Stimulated activated CD4-positive, alpha-beta T cell treated with anti-CD3 and anti-CD28 coated beads, Interleukin-12 subunit alpha, Interleukin-12 subunit beta, amount 100 ng/mL, for 48 hours (primary cell): ENCODE measurements at regions not wholly inside any gene's neighbourhood (a gene's known extent, or its start where the extent isn't known, plus 50 kb on each side); places are given as distances from the start of the nearest gene placed in this dataset.

Experiments used
- DNase-seq, 3 donors: peaks; one replicate each; pipeline ENCODE4 v3.0.0-alpha.2; 2020; ENCODE audit warnings: low read depth in 2 of 3, low spot score in 1 of 3

DNA sequence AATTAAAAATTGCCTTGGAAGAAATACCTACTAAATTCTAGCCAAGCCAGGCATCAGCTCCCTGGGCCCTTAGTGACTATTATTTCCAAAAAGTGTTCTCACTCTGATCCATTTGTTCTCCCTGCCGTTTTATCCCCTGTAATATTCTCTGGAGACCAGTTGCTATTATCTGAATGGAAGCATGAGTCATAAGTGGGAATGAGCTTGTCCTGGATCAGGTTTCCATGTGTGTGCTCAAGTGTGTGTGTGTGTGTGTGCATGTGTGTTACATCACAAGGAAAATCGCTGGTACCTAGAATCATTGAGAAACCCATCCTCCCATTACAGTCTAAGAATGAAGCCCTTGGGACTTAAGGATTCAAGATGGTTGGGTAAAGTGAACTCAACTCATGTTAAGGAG, 130.3 kb upstream of the CXCR4 start:
- no peak for DNase-seq

DNA sequence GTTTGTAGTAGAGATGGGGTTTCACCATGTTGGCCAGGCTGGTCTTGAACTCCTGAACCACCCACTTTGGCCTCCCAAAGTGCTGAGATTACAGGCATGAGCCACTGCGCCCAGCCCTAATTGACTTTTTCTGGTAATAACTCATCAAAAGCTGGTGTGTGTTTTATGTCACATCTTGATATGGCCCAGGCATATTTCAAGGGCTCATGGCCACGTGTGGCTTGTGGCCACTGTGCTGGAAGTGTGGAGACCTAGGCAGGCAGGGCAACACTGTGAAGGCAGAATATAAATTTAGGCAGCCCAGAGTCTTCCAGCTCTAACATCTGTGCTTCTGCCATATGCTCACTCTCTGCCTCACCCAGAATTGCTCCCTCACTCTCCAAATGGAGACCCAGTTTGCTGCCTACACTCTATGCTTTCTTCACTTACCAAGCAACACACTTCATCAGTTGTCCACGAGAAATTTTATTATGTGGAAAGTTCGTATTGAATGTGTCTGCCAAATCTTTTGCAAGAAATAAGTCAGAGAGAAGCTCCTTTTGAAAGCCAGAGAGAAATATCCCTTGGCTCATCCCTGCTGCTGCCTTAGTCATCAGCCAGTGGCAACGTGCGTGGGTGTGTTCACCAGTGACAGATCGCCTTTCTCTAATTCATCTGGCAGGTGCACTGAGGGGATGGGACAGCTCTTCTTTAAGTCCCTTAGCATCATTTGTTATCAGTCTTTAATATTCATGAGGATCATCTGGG, 129.4 kb upstream of the CXCR4 start:
- peak; percentile 32 to 48 (median 33) for DNase-seq

DNA sequence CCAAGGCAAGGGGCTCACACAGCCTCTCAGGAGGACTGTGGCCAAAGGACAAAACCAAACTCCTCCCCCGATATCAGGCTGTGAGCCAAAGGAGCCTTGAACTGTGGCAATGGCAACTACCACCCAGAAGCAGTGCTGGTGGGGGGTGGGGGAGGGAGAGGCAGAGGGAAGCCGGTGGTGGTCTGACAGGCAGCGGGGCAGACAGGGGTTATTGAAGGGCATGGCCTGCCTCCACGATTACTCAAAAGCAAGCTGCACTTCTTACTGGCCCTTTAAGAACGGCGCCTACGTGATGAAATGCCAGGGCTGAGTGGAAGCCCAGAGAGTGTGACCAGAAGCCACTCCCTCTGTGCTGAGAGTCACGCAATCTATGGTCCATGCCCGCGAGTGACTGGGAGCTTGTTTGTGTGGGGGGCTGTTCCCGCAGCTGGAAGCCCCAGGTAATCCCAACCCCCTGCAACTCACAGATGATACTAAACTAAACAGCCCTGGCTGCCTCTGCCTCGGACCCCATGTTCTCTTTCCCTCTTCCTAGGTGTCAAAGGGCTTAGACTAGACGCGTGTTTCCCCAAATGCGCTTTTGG, 128.2 kb upstream of the CXCR4 start:
- DNase-seq, result no peak

DNA sequence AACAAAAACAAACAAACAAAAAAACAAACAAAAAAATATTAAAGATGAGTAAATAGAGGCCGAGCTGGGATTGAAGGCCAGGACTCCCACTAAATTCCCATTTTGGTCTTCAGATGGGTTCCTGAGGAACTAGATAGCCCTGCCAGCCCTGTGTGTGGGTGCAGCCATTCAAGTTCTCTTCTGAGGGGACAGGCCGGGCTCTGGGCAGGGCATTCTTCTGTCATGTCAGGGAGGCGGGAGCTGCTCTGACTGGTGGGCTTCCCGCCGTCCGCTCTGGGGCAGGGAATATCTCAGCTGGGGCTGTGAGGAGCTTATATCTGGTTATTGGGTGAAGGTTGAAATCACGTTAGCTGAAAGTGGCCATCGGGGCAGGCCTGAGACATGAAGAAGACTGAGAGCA, 127.3 kb upstream of the CXCR4 start:
- no peak for DNase-seq

DNA sequence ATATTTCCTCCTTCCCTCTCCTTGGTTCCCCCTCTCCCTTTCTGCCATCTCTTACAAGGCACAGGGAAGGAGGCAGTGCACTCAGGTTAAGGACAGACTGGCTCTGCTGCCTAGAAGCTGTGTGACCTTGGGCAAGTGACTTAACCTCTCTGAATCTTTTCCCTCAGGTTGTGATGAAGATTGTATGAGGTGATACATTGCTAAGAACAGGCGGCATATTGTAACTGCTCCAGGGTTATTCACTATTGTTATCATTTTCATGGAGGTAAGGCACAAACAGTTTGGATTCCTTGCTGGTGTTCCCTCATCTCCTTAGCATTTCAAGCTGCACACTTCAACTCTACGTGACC, 126.6 kb upstream of the CXCR4 start:
- no peak for DNase-seq

DNA sequence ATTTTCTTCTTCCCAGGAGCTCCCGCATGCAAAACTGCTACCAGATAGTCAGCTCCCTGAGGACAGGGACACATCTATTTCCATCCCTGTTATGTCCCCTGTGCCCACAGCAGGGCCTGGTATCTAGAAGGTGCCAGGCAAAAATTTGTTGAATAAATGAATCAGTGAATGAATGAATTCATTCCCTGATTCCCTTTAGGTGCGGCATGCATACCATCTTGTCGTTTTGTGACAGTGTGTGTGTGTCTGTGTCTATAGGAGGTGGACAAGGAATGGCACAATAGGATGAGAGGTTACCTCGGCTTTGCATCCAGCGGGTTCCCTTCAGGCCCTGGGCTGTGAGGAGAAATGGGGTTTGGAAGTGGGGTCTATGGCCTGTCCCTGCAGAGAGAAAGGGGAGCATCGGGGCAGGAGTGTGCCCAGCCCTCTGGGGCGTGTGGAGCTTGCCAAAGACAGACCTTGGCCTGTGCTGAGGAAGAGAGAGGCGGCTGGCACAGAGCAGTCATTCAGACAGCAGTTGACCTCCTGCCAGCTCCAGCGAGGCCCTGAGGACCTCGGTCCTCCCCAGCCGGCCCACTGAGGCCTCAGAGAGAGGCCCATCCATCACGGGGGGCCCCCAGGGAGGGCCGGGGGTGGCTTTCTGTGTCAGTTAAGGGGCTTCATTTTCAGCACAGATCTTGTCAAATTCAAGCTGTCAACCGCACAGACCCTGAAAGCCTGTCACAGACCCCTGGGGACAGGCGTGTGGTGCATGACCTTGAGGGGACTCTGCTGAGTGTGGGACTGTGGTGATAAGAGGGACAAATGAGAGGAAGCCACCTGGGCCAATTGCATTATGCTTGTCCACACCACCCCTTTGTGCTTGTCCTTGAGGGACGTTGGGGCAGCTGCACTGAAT, 125.9 kb upstream of the CXCR4 start:
- no peak for DNase-seq

DNA sequence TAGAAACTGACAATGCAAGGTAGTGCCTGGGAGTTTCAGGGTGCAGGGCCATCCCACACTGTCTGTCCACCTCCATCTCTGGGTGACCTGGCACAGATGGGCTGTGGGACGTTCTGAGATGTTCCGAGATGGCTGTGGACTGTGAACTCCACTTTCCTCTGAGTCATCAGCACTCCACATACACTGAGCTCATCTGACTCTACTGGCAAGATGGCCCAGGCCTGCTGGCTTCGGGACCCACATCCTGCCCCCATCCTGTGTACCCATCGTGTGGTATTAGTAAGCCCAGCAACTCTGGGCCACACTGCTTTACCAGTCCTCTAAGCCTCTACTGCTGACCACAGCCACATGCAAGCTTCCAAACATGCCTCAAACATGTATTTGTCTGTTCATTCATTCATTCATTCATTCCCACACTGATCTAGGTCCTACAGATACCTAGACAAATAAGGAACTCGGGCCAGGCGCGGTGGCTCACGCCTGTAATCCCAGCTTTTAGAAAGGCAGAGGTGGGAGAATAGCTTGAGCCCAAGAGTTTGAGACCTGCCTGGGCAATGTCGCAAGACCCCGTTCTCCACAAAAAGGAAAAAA, 124.8 kb upstream of the CXCR4 start:
- DNase-seq, result peak in 2 of 3 donors; percentile 26 to 27

DNA sequence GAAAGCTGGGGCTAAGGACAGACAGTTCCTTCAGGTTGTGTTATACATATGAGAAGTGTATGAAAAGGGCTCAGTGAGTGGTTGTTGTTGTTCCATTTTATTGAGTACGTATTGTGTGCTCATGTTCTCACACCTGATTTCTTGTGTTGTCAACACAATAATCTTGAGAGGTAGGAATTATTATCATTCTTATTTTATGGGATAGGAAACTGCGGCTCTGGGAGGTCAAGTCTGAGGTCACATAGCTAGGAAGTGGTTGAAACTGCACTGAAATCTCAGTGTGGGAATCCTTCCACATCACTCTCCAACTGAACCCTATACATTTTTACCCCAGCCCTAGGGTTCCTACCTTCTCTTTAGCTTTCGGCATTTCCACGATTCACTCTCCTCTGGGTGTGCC, 124.2 kb upstream of the CXCR4 start:
- no peak for DNase-seq

DNA sequence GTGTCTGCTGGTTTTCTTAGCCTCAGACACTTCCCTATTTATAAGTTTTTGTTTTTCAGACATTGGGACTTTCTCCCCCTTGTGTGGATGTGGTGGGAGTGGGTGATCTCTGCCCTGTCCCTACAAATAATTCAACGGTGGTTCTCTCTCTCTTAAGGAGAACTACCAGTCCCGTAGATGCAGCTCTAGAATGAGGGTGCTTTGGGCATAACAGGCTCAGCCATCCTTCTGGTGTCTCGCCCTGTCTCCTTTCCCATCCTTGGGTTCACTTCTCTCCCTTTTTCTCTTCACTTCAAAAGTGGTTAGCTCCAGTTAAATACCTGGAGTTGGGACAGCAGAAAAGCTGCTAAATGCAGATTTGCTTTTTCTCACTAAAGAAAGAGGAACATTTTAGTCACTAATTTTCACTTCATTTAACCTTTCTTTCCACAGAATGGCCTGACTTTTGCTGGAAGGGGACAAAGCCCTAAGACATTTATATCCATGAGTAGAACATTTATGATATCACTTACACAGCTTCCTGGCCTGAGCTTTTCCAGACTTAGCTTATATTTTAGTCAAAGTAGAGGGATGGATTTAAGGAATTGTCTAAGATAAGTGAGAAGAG, 121.2 kb upstream of the CXCR4 start:
- DNase-seq, result no peak

DNA sequence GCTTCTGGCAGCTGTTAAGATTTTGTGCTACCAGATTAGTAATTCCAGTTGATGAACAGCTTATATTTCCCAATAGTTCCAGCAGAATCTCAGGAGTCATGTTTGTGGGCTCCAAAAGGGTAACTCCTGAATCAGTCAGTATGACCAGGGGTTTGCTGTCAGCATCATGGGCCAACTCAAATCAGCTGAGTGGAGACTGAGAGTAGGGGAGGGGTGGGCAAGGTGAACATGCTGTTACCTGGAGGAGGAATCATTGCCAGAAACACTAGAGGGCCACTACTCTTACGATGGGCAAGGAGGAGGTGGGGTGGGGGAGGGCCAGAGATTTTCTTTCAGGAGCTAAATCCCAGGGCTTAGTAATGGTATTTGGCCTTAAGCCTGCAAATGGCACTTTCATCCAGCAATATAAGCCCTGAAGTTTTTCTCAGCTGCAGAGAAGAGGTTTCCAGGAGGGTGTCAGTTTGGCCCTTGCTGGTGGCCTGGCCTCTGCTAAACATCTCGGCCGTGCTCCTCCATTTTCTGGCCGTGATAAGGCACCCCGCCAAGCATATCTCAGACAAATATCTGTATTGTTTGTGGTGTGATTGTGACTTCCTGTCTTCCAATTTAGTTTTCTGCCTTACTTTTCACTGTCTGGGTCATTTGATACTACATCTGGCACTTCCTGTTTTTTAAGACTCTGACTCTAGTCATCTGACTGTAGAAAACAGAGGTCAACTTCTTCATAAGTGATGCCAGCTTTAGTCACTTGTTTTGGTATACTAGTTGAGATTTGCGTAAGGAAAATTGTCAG, 120.5 kb upstream of the CXCR4 start:
- DNase-seq, result peak in 1 of 3 donors; percentile 19

DNA sequence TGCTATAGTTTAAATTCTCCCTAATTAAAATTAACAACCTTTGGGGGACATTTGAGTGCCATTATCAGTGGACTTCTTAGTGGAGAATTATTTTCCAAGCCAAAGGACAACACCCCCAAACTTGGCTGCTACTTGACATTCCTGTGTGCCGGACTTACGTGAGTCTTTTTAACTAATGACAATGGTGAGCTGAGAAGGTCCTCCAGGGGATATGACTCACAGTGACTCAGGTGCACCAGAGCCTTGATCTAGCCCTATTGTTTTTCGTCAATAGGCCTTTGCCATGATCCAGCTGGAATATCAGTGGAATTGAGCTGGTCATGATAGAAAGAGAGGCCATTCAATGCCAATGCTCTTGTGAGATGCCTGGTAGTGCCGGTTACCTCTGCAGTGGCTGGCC, 118.1 kb upstream of the CXCR4 start:
- no peak for DNase-seq

DNA sequence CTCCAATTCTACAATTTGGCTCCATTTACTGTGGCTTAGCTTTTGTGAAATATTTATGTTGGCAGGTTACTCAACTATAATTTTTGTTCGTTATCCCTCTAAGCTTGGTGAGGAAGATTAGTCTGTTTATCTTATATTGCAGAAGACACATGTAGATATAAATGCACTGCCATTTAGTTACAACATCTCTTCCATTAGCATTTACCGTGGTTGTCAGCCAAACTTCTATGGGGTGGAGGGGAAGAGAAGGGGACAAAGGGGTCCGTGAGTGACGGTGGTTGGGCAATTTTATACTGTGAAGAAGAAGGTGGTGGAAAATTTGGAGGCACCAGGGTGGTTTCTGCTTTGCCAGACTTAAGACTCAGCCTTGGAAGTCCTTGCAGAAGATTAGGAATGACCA, 117.6 kb upstream of the CXCR4 start:
- DNase-seq, result no peak

DNA sequence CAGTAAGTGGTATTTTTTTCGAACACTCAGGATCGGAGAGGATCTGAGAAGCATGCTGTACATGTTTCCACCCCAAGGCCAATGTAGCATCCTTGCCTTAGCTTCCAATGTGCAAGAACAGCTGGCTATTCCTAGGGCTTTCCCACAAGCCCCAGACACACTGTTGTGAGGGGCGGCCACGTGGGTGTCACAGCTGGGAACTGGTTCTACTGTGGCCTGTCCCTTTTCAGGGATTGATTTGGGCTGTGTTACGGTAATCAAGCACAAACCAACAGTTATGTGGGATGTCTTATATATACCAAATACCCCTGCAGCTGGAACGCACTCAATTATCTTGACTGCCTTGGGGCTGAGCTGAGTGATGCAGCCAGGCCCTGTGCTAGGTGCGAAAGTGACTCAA, 116.3 kb upstream of the CXCR4 start:
- DNase-seq, result no peak

DNA sequence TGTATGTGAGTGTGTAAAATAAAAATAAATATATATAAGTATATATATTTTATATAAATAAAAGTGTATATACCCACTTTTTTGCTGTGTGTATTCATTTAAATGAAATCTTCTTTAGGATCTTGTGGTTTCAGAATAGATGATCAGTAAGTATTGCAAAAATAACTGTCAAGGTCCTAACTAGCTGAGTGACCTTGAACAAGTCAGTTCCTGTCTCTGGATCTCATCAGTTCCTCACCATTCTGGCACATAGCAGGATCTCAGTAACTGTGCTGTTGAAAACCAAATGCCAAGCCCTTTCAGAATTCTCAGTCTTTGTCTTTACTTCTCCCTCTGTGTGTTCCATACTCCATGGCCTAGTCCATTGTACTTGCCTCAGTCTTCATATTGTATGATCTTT, 115.3 kb upstream of the CXCR4 start:
- no peak for DNase-seq

DNA sequence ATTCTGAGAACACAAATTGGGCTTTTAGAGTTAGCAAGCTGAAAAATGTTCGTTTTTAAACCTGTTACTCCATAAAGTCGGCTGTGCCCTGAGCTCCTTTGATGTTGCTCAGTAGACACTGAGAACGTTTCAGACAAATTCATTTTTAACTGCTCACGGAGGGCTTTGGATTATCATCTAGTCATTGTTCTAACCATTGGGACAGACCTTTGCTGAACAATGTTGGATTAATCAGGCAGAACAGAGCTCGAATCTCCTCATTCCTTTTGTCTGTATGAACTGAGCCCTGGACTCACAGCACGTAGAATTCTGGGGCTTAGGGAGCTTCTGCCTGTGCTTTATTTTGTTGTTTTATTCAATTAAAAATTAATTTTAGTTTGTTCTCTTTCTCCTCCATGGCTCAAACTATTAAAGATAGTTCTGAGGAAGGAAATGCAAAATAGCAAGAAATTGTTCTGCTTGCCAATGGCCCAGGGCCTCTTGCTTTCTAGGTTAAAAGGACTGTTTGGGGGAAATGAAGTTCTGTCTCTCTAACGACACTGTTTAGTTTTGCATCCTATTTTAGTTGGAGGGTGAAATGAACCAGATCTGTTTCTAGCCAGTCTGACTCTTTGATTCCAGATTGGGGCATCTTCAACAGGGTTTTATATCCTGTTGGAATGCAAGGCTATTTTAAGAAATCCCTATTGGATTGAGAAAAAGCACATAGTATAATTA, 114.7 kb upstream of the CXCR4 start:
- no peak for DNase-seq

DNA sequence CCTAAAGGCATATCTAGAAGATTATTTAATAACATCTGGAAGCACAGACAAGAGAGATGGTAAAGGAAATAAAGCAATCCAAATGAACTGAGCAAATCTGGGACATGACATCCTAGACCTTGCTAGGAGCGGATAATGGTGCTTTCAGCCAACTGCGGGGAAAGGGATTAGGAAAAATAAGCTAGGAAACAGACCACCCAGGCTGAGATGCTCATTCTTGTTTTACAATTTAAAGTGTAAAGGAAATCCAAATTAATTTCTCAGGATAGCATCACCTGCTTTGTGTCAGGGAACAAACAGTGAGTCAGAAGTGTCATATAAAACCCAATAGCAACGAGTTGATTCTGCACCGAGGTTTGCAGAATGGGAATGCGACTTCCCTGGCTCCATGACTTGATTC, 112.5 kb upstream of the CXCR4 start:
- no peak for DNase-seq

DNA sequence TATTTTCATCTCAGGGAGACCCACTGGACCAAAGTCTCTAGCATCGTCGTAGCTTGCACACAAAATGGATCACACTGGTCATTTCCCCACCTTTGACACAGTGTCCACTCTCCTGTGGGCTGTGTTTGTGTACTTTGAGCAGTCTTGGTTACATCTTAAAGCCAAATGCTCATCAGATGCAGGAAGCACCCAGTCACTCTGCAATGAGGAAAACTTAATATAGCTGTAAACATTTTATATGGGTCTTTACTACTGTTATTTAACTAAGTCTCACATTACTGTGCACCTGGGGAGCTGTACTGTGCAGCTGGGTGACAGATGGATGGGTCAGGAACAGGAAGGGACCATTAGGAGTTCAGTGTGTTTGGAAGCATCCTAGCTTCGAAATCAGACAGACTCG, 109.0 kb upstream of the CXCR4 start:
- no peak for DNase-seq

DNA sequence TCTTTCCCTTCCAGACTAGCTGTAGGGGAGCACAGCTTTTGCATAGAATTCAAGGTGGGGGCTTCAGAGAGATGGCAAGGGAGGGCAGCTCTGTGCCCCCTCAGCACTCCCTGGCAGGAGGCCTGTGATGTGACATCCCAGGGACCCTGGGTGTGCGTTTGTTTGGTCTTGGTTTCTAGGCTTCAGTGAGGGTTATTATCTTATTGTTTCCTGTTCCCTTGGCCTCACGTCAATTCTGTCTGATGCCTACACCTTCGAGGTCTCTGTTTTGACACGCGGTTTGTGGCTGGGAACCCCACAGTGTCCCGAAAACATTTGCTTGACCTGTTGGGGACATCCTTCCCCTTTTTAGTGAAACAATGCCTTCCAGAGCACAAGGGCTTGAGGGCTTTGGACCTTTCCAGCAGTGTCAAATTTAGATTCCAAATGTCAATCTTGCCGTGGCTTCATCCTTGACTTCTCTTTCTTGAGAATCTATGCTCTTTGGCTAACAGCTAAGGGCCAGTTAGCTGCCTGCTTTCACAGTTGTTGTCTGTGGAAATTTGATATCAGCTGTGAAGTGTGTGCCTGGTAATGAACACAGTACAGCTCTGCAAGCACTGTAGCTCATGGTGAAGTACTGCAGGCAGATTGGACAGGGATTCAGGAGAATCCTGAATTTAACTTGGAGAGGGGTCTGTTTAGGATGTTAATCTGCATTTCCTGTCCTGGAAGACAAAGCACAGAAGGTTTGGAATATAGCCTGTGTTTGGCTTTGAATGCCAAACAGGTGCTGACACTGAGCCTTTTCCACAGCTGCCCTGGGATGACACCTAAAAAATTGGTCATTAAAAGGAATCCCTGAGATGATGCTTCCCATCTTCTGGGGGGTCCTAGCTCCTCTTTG, 108.2 kb upstream of the CXCR4 start:
- no peak for DNase-seq

DNA sequence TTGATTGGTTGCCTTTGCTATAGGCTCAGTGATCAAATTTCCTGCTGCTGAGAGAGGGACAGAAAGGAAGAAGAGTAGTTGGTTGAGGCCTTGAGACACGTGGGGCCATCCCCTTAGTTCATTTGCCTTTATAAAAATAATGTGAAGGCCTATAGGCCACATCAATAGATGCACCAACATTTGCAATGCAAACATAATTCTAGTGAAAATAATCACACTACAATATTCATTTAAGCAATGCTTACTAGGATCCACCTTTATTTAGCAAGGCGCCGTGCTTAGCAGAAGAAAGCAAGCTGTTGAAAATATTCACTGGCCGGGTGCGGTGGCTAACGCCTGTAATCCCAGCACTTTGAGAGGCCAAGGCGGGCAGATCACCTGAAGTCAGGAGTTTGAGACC, 105.3 kb upstream of the CXCR4 start:
- DNase-seq, result no peak
